HG03565 (cell line): ENCODE measurements at regions not wholly inside any gene's neighbourhood (a gene's known extent, or its start where the extent isn't known, plus 50 kb on each side); places are given as distances from the start of the nearest gene placed in this dataset.

Source experiments
- ATAC-seq: cut with Tn5 transposase; IDR thresholded peaks from one replicate; pipeline ENCODE4 v1.9.1; 2021; ENCODE audit warnings: mild to moderate bottlenecking, moderate library complexity; ENCODE audit not compliant: unreplicated experiment

- ATAC-seq: no peak
Measured at GRCh38 chr6:56772737-56773184, 130.1 kb upstream of the DST start.

GRCh38 chr6:56771929-56772607 lies 129.4 kb upstream of the DST start:
- no peak for ATAC-seq

- ATAC-seq: no peak
Measured at GRCh38 chr6:56771189-56771588, 128.5 kb upstream of the DST start.

GRCh38 chr6:56770011-56770520 lies 127.4 kb upstream of the DST start:
- no peak for ATAC-seq

GRCh38 chr6:56767892-56768531 lies 125.3 kb upstream of the DST start:
- no peak for ATAC-seq

GRCh38 chr6:56767435-56767834 lies 124.7 kb upstream of the DST start:
- ATAC-seq: no peak

GRCh38 chr6:56766806-56767178 lies 124.1 kb upstream of the DST start:
- peak; percentile 78 for ATAC-seq

- no peak for ATAC-seq
Measured at GRCh38 chr6:56766139-56766805, 123.6 kb upstream of the DST start.

GRCh38 chr6:56765494-56765893 lies 122.8 kb upstream of the DST start:
- ATAC-seq: no peak

GRCh38 chr6:56764081-56764566 lies 121.4 kb upstream of the DST start:
- peak; percentile 40 for ATAC-seq

GRCh38 chr6:56761651-56762050 lies 119.0 kb upstream of the DST start:
- no peak for ATAC-seq

GRCh38 chr6:56760842-56761241 lies 118.2 kb upstream of the DST start:
- ATAC-seq: no peak

GRCh38 chr6:56759521-56759920 lies 116.8 kb upstream of the DST start:
- no peak for ATAC-seq

- ATAC-seq: no peak
Measured at GRCh38 chr6:56758553-56758952, 115.9 kb upstream of the DST start.

GRCh38 chr6:56758120-56758519 lies 115.4 kb upstream of the DST start:
- no peak for ATAC-seq

GRCh38 chr6:56757588-56757984 lies 114.9 kb upstream of the DST start:
- ATAC-seq: no peak

GRCh38 chr6:56756791-56757587 lies 114.3 kb upstream of the DST start:
- no peak for ATAC-seq

- no peak for ATAC-seq
Measured at GRCh38 chr6:56756219-56756789, 113.6 kb upstream of the DST start.

GRCh38 chr6:56755040-56755439 lies 112.4 kb upstream of the DST start:
- ATAC-seq: no peak

- no peak for ATAC-seq
Measured at GRCh38 chr6:56753811-56754210, 111.1 kb upstream of the DST start.

GRCh38 chr6:56752534-56752933 lies 109.8 kb upstream of the DST start:
- no peak for ATAC-seq
